ENCODE measurements at regions not wholly inside any gene's neighbourhood (a gene's known extent, or its start where the extent isn't known, plus 50 kb on each side); places are given as distances from the start of the nearest gene placed in this dataset.

DNA sequence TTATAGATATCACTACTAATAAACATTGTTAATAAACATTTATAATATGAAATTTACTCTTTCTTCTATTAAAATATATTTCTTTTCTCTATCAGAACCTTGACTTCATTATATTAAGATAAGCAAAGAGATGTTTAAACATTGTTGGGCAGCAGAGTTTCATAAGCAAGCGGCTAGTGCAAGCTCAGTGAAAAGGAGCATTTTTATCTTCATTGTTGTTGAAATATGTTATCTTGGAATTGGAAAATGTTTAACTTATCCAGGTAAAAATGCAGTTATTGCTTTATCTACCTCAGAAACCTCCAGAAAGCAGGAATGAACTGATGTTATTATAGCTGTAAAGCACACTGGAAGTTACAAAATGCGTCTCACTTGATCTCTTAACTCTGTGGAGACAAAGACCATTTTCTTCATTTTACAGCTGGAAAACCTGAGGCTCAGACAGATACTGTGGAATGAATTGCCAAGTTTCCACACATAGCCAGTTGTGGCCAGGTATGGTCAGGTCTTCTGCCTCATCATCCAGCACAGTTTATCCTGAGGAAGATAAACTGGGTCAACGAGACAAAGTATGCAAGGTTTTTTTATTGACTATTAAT is 934.6 kb upstream of the FAM98A start:
- TF ChIP-seq, protein P1, sequence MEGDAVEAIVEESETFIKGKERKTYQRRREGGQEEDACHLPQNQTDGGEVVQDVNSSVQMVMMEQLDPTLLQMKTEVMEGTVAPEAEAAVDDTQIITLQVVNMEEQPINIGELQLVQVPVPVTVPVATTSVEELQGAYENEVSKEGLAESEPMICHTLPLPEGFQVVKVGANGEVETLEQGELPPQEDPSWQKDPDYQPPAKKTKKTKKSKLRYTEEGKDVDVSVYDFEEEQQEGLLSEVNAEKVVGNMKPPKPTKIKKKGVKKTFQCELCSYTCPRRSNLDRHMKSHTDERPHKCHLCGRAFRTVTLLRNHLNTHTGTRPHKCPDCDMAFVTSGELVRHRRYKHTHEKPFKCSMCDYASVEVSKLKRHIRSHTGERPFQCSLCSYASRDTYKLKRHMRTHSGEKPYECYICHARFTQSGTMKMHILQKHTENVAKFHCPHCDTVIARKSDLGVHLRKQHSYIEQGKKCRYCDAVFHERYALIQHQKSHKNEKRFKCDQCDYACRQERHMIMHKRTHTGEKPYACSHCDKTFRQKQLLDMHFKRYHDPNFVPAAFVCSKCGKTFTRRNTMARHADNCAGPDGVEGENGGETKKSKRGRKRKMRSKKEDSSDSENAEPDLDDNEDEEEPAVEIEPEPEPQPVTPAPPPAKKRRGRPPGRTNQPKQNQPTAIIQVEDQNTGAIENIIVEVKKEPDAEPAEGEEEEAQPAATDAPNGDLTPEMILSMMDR (IDR thresholded peaks at IDR 0.05) = no peak
- no peak for TF ChIP-seq POLR2AphosphoS5 (IDR thresholded peaks at IDR 0.05)
- no peak for TF ChIP-seq POLR2A (IDR thresholded peaks at IDR 0.05)

Measured in prostate gland (tissue), 2 donors.